A549 (cell line): ENCODE measurements at regions not wholly inside any gene's neighbourhood (a gene's known extent, or its start where the extent isn't known, plus 50 kb on each side); places are given as distances from the start of the nearest gene placed in this dataset.

ENCODE experiments used
- ATAC-seq, 2 experiments: fragments of 200-7000 bp in 1 of 2; fragments of >200 bp in 1 of 2; cut with Nextera tagmentation in 1 of 2; cut with Tn5 transposase in 1 of 2; 3 replicates each; pipeline versions ENCODE4 v1.8.0 to v1.9.1; 2018 to 2020; ENCODE audit warnings: mild to moderate bottlenecking in 1 of 2, moderate library complexity in 1 of 2
- CTCF ChIA-PET: fragments of 300-600 bp; sonication (Branson Sonifier 250); formaldehyde crosslinking; extraction: SDS; loops from one replicate; lab custom pipeline; 2021; ENCODE audit warnings: antibody characterized with exemption, inconsistent platforms; lab: Yijun Ruan, JAX
- POLR2A ChIA-PET: fragments of 350-600 bp; formaldehyde crosslinking; extraction: SDS; loops from one replicate; lab custom pipeline; 2021; ENCODE audit warnings: antibody characterized with exemption, inconsistent platforms; lab: Yijun Ruan, JAX
- DNase-seq, 2 experiments: peaks; one replicate each; pipeline versions ENCODE4 v3.0.0 to v3.0.0-alpha.2; 2011 to 2016; ENCODE audit warnings: low read depth in 1 of 2, low spot score in 1 of 2
- FAIRE-seq: peaks from 2 replicates; lab custom pipeline; 2011; peaks lifted over from hg19 to GRCh38; lab: Jason Lieb, UNC
- H3K27ac ChIP-seq, 2 experiments: fragments of >200 bp; sonication (Bioruptor Twin); formaldehyde crosslinking; 3 replicates each; pipeline ENCODE4 v1.5.1; 2016 to 2017
- H3K4me1 ChIP-seq: fragments of >200 bp; sonication (Bioruptor Twin); formaldehyde crosslinking; 3 replicates; pipeline ENCODE4 v1.6.1; 2016
- H3K4me2 ChIP-seq: fragments of >200 bp; sonication (Bioruptor Twin); formaldehyde crosslinking; 3 replicates; pipeline ENCODE4 v1.6.1; 2016
- H3K4me3 ChIP-seq: fragments of >200 bp; sonication (Bioruptor Twin); formaldehyde crosslinking; 3 replicates; pipeline ENCODE4 v1.5.1; 2016
- H3K9me3 ChIP-seq: fragments of >200 bp; sonication (Bioruptor Twin); formaldehyde crosslinking; 3 replicates; pipeline ENCODE4 v1.6.1; 2016
- ATOH8 ChIP-seq: fragments of 250-450 bp; sonication (Bioruptor Pico); IDR thresholded peaks from 2 replicates; pipeline ENCODE4 v1.5.0; 2020; ENCODE audit warnings: low read depth, mild to moderate bottlenecking, moderate library complexity
- CEBPB ChIP-seq, 2 experiments: fragments of >200 bp in 1 of 2; sonication (Bioruptor Twin) in 1 of 2; formaldehyde crosslinking in 1 of 2; IDR thresholded peaks; 2 replicates each; pipeline ENCODE4 v1.6.1; 2012 to 2016
- CHD2 ChIP-seq: fragments of 150-350 bp; IDR thresholded peaks from 2 replicates; pipeline ENCODE4 v1.6.1; 2014; ENCODE audit warnings: low read length; ENCODE audit not compliant: partially characterized antibody
- E2F6 ChIP-seq: IDR thresholded peaks from 2 replicates; pipeline ENCODE4 v1.6.1; 2012; ENCODE audit warnings: low read depth, borderline replicate concordance
- EHF ChIP-seq: fragments of 250-450 bp; sonication (Bioruptor Pico); IDR thresholded peaks from 2 replicates; pipeline ENCODE4 v1.5.0; 2020; ENCODE audit warnings: mild to moderate bottlenecking
- ELK1 ChIP-seq: fragments of 150-350 bp; IDR thresholded peaks from 2 replicates; pipeline ENCODE4 v1.6.1; 2014; ENCODE audit warnings: low read depth, mild to moderate bottlenecking, low read length
- EP300 ChIP-seq, 2 experiments: fragments of >200 bp; sonication (Bioruptor Twin); formaldehyde crosslinking; IDR thresholded peaks; 2 replicates in 1 of 2; 3 replicates in 1 of 2; pipeline ENCODE4 v1.6.1; 2016 to 2017
- ESRRA ChIP-seq: fragments of 150-350 bp; IDR thresholded peaks from 2 replicates; pipeline ENCODE4 v1.6.1; 2014; ENCODE audit warnings: mild to moderate bottlenecking, low read length, borderline replicate concordance
- FOSB ChIP-seq: fragments of 250-450 bp; sonication (Bioruptor Pico); IDR thresholded peaks from 2 replicates; pipeline ENCODE4 v1.5.0; 2020; ENCODE audit warnings: mild to moderate bottlenecking, moderate library complexity
- FOSL2 ChIP-seq, 2 experiments: fragments of 450-650 bp in 1 of 2; fragments of >200 bp in 1 of 2; sonication (Bioruptor Twin) in 1 of 2; formaldehyde crosslinking; IDR thresholded peaks; 2 replicates each; pipeline versions ENCODE4 v1.5.0 to v1.6.1; 2016 to 2020; ENCODE audit warnings: mild to moderate bottlenecking in 1 of 2, moderate library complexity in 1 of 2
- FOXS1 ChIP-seq: fragments of 250-450 bp; sonication (Bioruptor Pico); IDR thresholded peaks from 2 replicates; pipeline ENCODE4 v1.5.0; 2020; ENCODE audit warnings: mild to moderate bottlenecking, moderate library complexity
- GATA3 ChIP-seq: IDR thresholded peaks from 2 replicates; pipeline ENCODE4 v1.6.1; 2012; ENCODE audit warnings: borderline replicate concordance
- HDAC2 ChIP-seq: fragments of 200-600 bp; sonication (generic); IDR thresholded peaks from 2 replicates; pipeline ENCODE4 v1.6.1; 2016
- JUNB ChIP-seq: fragments of >200 bp; sonication (Bioruptor Twin); formaldehyde crosslinking; IDR thresholded peaks from 2 replicates; pipeline ENCODE4 v1.6.1; 2016
- KDM1A ChIP-seq: fragments of 200-600 bp; sonication (generic); IDR thresholded peaks from 2 replicates; pipeline ENCODE4 v1.6.1; 2016; ENCODE audit warnings: low read depth, mild to moderate bottlenecking
- MAFK ChIP-seq: fragments of 450-650 bp; IDR thresholded peaks from 2 replicates; pipeline ENCODE4 v1.6.1; 2014; ENCODE audit not compliant: partially characterized antibody
- MYC ChIP-seq: IDR thresholded peaks from 2 replicates; pipeline ENCODE4 v1.6.1; 2012; ENCODE audit warnings: mild to moderate bottlenecking, inconsistent platforms, low read length, improper control_type of control experiment, borderline replicate concordance
- NPAS2 ChIP-seq: fragments of 250-450 bp; sonication (Bioruptor Pico); IDR thresholded peaks from 2 replicates; pipeline ENCODE4 v1.8.0; 2022; ENCODE audit warnings: mild to moderate bottlenecking, moderate library complexity, borderline replicate concordance
- NR3C1 ChIP-seq: fragments of >200 bp; sonication (Bioruptor Twin); formaldehyde crosslinking; IDR thresholded peaks from 3 replicates; pipeline ENCODE4 v1.6.1; 2017
- POLR2A ChIP-seq: IDR thresholded peaks from 2 replicates; pipeline ENCODE4 v1.6.1; 2012; ENCODE audit warnings: mild to moderate bottlenecking, low read length
- POLR2AphosphoS2 ChIP-seq: conservative IDR thresholded peaks from 2 replicates; pipeline ENCODE4 v1.6.1; 2012; ENCODE audit warnings: low read length, improper control_type of control experiment, inconsistent platforms
- RAD21 ChIP-seq, 2 experiments: fragments of >200 bp in 1 of 2; sonication (Bioruptor Twin) in 1 of 2; formaldehyde crosslinking in 1 of 2; IDR thresholded peaks in 1 of 2; conservative IDR thresholded peaks in 1 of 2; 2 replicates in 1 of 2; 3 replicates in 1 of 2; pipeline ENCODE4 v1.6.1; 2012 to 2018; ENCODE audit warnings: inconsistent platforms in 1 of 2
- RCOR1 ChIP-seq: fragments of 150-350 bp; IDR thresholded peaks from 2 replicates; pipeline ENCODE4 v1.6.1; 2014; ENCODE audit warnings: antibody characterized with exemption, low read length, low read depth
- REST ChIP-seq: fragments of 200-600 bp; sonication (generic); IDR thresholded peaks from 2 replicates; pipeline ENCODE4 v1.6.1; 2016; ENCODE audit warnings: antibody characterized with exemption, mild to moderate bottlenecking, moderate library complexity
- TP53 ChIP-seq: fragments of 250-450 bp; sonication (Bioruptor Pico); IDR thresholded peaks from 2 replicates; pipeline ENCODE4 v1.5.0; 2021; ENCODE audit warnings: mild to moderate bottlenecking, moderate library complexity
- WGBS: methylation state at CpG from one replicate; pipeline ENCODE4 v1.1.6; 2017; ENCODE audit errors: missing lambda C conversion rate; 5-methylcytosine and 5-hydroxymethylcytosine counted together
- TF ChIP-seq, protein P1 (sequence below): fragments of >200 bp; sonication (Bioruptor Twin); formaldehyde crosslinking; IDR thresholded peaks from 3 replicates; pipeline ENCODE4 v1.5.1; 2016

- H3K4me3 ChIP-seq: no peak overlapping the region
- H3K9me3 ChIP-seq: no peaks in the 10 kb centered on the region
- peak; percentile 30 to 39; a peak in 2 of 6 replicates for ATAC-seq
- DNase-seq: peak in 1 of 2 experiments; percentile 8
- ChIA-PET CTCF (no interaction called here), POLR2A (no interaction called here)
- TF ChIP-seq ELK1 (no peak), TP53 (CRISPR knock-in tag) (no peak), NPAS2 (no peak), NR3C1 (no peak), ESRRA (no peak), CEBPB (IDR thresholded peaks at IDR 0.05) (peak in 1 of 2 experiments; percentile 69; a peak in 3 of 4 replicates), JUNB (0 out of 2 replicates have a peak, but pooled peaks have one; percentile 18), FOSL2 (IDR thresholded peaks at IDR 0.05) (no peak), FOSL2 (CRISPR knock-in tag; IDR thresholded peaks at IDR 0.05) (peak; percentile 40), EP300 (IDR thresholded peaks at IDR 0.05) (no peak), RAD21 (conservative IDR thresholded peaks at IDR 0.05 in 1 of 2, IDR thresholded peaks at IDR 0.05 in 1 of 2) (no peak), RCOR1 (no peak), POLR2AphosphoS2 (no peak), MAFK (no peak)
- peak overlapping the region; percentile 77 to 79 for H3K27ac ChIP-seq
- peaks cover 23% of the 10 kb centered on the region for H3K4me1 ChIP-seq
- H3K4me2 ChIP-seq: peak overlapping the region; percentile 71
- FAIRE-seq: no peak
These were observed 1252.8 kb upstream of the GJE1 start for GRCh38 chr6:140879946-140880345.

GRCh38 chr6:140874066-140874465 is 1258.7 kb upstream of the GJE1 start:
- POLR2A ChIA-PET: no interaction called here
- H3K4me1 ChIP-seq: peaks cover 2% of the 10 kb centered on the region
- no peak for ATAC-seq
- H3K4me2 ChIP-seq: no peak overlapping the region
- DNase-seq: no peak
- no peaks in the 10 kb centered on the region for H3K9me3 ChIP-seq
- no peak overlapping the region for H3K4me3 ChIP-seq
- CTCF ChIA-PET: no interaction called here
- 57% methylated on average over 3 of the region's 3 CpGs for whole genome bisulfite sequencing
- no peak for FAIRE-seq
- TF ChIP-seq CHD2 (no peak), POLR2A (no peak), MYC (no peak), EP300 (IDR thresholded peaks at IDR 0.05) (no peak), KDM1A (no peak), FOXS1 (CRISPR knock-in tag) (no peak), REST (no peak), RCOR1 (no peak), HDAC2 (no peak), FOSB (no peak), ESRRA (no peak), EHF (CRISPR knock-in tag) (no peak)
- H3K27ac ChIP-seq: no peak overlapping the region

- no peak overlapping the region for H3K4me3 ChIP-seq
- no peak overlapping the region for H3K27ac ChIP-seq
- H3K4me1 ChIP-seq: no peaks in the 10 kb centered on the region
- H3K9me3 ChIP-seq: no peaks in the 10 kb centered on the region
- CTCF ChIA-PET: no interaction called here
- no peak for ATAC-seq
- FAIRE-seq: no peak
- POLR2A ChIA-PET: no interaction called here
- no peak for DNase-seq
- no peak overlapping the region for H3K4me2 ChIP-seq
- no peak for TF ChIP-seq E2F6
- no peak for TF ChIP-seq CHD2
- no peak for TF ChIP-seq ATOH8 (CRISPR knock-in tag)
- no peak for TF ChIP-seq ELK1
- TF ChIP-seq POLR2AphosphoS2: no peak
- TF ChIP-seq GATA3: no peak
- TF ChIP-seq, protein P1, sequence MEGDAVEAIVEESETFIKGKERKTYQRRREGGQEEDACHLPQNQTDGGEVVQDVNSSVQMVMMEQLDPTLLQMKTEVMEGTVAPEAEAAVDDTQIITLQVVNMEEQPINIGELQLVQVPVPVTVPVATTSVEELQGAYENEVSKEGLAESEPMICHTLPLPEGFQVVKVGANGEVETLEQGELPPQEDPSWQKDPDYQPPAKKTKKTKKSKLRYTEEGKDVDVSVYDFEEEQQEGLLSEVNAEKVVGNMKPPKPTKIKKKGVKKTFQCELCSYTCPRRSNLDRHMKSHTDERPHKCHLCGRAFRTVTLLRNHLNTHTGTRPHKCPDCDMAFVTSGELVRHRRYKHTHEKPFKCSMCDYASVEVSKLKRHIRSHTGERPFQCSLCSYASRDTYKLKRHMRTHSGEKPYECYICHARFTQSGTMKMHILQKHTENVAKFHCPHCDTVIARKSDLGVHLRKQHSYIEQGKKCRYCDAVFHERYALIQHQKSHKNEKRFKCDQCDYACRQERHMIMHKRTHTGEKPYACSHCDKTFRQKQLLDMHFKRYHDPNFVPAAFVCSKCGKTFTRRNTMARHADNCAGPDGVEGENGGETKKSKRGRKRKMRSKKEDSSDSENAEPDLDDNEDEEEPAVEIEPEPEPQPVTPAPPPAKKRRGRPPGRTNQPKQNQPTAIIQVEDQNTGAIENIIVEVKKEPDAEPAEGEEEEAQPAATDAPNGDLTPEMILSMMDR: no peak
These were observed 1259.8 kb upstream of the GJE1 start for GRCh38 chr6:140872885-140873284.
